HG03108 (cell line): ENCODE measurements at regions not wholly inside any gene's neighbourhood (a gene's known extent, or its start where the extent isn't known, plus 50 kb on each side); places are given as distances from the start of the nearest gene placed in this dataset.
"Not testable (repeated sequence)": the region's sequence is repeated elsewhere in the genome, so short reads cannot be mapped to it uniquely, and the experiment has no call there.

Source experiments
- ATAC-seq: cut with Tn5 transposase; IDR thresholded peaks from one replicate; pipeline ENCODE4 v1.9.1; 2021; ENCODE audit warnings: moderate library complexity; ENCODE audit not compliant: unreplicated experiment

GRCh38 chr5:126677121-126677520, 76.4 kb downstream of the PHAX start:
- no peak for ATAC-seq

- peak; percentile 55 for ATAC-seq
These were observed 79.6 kb downstream of the PHAX start for GRCh38 chr5:126680191-126680817.

- ATAC-seq, result not testable (repeated sequence)
These were observed 80.6 kb downstream of the PHAX start for GRCh38 chr5:126681314-126681713.

GRCh38 chr5:126681970-126682369, 81.2 kb downstream of the PHAX start:
- ATAC-seq, result no peak

GRCh38 chr5:126682856-126683255, 82.1 kb downstream of the PHAX start:
- no peak for ATAC-seq

GRCh38 chr5:126683912-126684311, 83.2 kb downstream of the PHAX start:
- ATAC-seq, result no peak

GRCh38 chr5:126684656-126685442, 84.1 kb downstream of the PHAX start:
- ATAC-seq, result not testable (repeated sequence)

- ATAC-seq, result peak; percentile 91
These were observed 85.8 kb downstream of the PHAX start for GRCh38 chr5:126686451-126687126.

GRCh38 chr5:126692971-126693370, 84.0 kb upstream of the LMNB1 start:
- no peak for ATAC-seq

- ATAC-seq, result no peak
These were observed 83.1 kb upstream of the LMNB1 start for GRCh38 chr5:126693806-126694205.

GRCh38 chr5:126694403-126694802, 82.5 kb upstream of the LMNB1 start:
- no peak for ATAC-seq

GRCh38 chr5:126695091-126695490, 81.8 kb upstream of the LMNB1 start:
- ATAC-seq, result no peak

- no peak for ATAC-seq
These were observed 69.9 kb upstream of the LMNB1 start for GRCh38 chr5:126707080-126707479.

GRCh38 chr5:126715765-126716164, 61.2 kb upstream of the LMNB1 start:
- ATAC-seq, result no peak

GRCh38 chr5:126716861-126717260, 60.1 kb upstream of the LMNB1 start:
- no peak for ATAC-seq

- ATAC-seq, result no peak
These were observed 58.6 kb upstream of the LMNB1 start for GRCh38 chr5:126718236-126718868.

- ATAC-seq, result no peak
These were observed 56.6 kb upstream of the LMNB1 start for GRCh38 chr5:126720369-126720768.

- ATAC-seq, result no peak
These were observed 53.3 kb upstream of the LMNB1 start for GRCh38 chr5:126723643-126724042.
